DND-41 (cell line): ENCODE measurements at regions not wholly inside any gene's neighbourhood (a gene's known extent, or its start where the extent isn't known, plus 50 kb on each side); places are given as distances from the start of the nearest gene placed in this dataset.
A peak's percentile ranks its signal among the peaks of the same experiment; 100 is the strongest.

Experiments used
- ATAC-seq: fragments of 200-7000 bp; cut with Tn5 transposase; 3 replicates; pipeline ENCODE4 v1.9.1; 2021; ENCODE audit warnings: low read depth; ENCODE audit not compliant: insufficient read depth
- DNase-seq: peaks from one replicate; pipeline ENCODE4 v3.0.0-alpha.2; 2020
- H2AFZ ChIP-seq: 2 replicates; pipeline ENCODE4 v1.6.0; 2012; ENCODE audit warnings: low read depth, low read length
- H3K27ac ChIP-seq: 2 replicates; pipeline ENCODE4 v1.5.1; 2012; ENCODE audit warnings: low read length, inconsistent platforms
- H3K27me3 ChIP-seq: fragments of 200-600 bp; sonication (generic); 2 replicates; pipeline ENCODE4 v1.6.0; 2012; ENCODE audit warnings: low read length, mild to moderate bottlenecking, inconsistent platforms; ENCODE audit not compliant: insufficient read depth, poor library complexity
- H3K36me3 ChIP-seq: 2 replicates; pipeline ENCODE4 v1.5.1; 2012; ENCODE audit warnings: low read length, inconsistent platforms; ENCODE audit not compliant: insufficient read depth
- H3K4me1 ChIP-seq: 2 replicates; pipeline ENCODE4 v1.5.1; 2012; ENCODE audit warnings: mild to moderate bottlenecking, low read length; ENCODE audit not compliant: insufficient read depth
- H3K4me2 ChIP-seq: 2 replicates; pipeline ENCODE4 v1.6.0; 2012; ENCODE audit warnings: mild to moderate bottlenecking, moderate library complexity, low read length, inconsistent platforms; ENCODE audit not compliant: insufficient read depth
- H3K4me3 ChIP-seq, 2 experiments: fragments of 200-600 bp in 1 of 2; shearing (Covaris generic) in 1 of 2; 2 replicates each; pipeline ENCODE4 v1.5.1; 2012 to 2016; ENCODE audit warnings: inconsistent platforms in 2 of 2, low read length in 2 of 2, mild to moderate bottlenecking in 2 of 2, low read depth in 1 of 2, moderate library complexity in 1 of 2
- H3K79me2 ChIP-seq: 2 replicates; pipeline ENCODE4 v1.6.0; 2012; ENCODE audit warnings: low read length, inconsistent platforms; ENCODE audit not compliant: insufficient read depth
- H3K9ac ChIP-seq: 2 replicates; pipeline ENCODE4 v1.6.0; 2012; ENCODE audit warnings: low read depth, mild to moderate bottlenecking, inconsistent platforms, low read length, moderate library complexity
- H3K9me3 ChIP-seq: 2 replicates; pipeline ENCODE4 v1.5.1; 2012; ENCODE audit warnings: low read length, moderate library complexity, mild to moderate bottlenecking, inconsistent platforms; ENCODE audit not compliant: insufficient read depth, severe bottlenecking
- H4K20me1 ChIP-seq: 2 replicates; pipeline ENCODE4 v1.6.0; 2012; ENCODE audit warnings: low read length; ENCODE audit not compliant: insufficient read depth
- CTCF ChIP-seq: IDR thresholded peaks from 2 replicates; pipeline ENCODE4 v1.5.1; 2012; ENCODE audit warnings: borderline replicate concordance, low read length, moderate library complexity, mild to moderate bottlenecking; ENCODE audit not compliant: poor library complexity, severe bottlenecking; ENCODE audit errors: extremely low read depth
- EZH2 ChIP-seq: IDR thresholded peaks from 3 replicates; pipeline ENCODE4 v1.6.1; 2012; ENCODE audit warnings: borderline replicate concordance, low read depth, mild to moderate bottlenecking, moderate library complexity, low read length, inconsistent platforms; ENCODE audit not compliant: severe bottlenecking

- TF ChIP-seq EZH2 = no peak
- no peak for TF ChIP-seq CTCF
- Histone ChIP-seq H3K9me3 (no peaks in the 10 kb centered on the region), H3K4me3 (peak overlapping the region in 1 of 2 experiments; percentile 35; a peak in 2 of 4 replicates), H3K9ac (peak overlapping the region; percentile 21; the same call in 1 of the 2 replicates), H3K4me1 (peaks cover 12% of the 10 kb centered on the region), H3K27me3 (no peaks in the 10 kb centered on the region), H2AFZ (peak overlapping the region; percentile 74), H4K20me1 (no peaks in the 10 kb centered on the region), H3K4me2 (peak overlapping the region; percentile 57), H3K79me2 (no peaks in the 10 kb centered on the region), H3K36me3 (no peaks in the 10 kb centered on the region), H3K27ac (peak overlapping the region; percentile 62)
- peak; percentile 29 for DNase-seq
- peak; percentile 91 for ATAC-seq
Observed at GRCh38 chr9:89961616-89962341, 357.0 kb downstream of the GADD45G start.

GRCh38 chr9:89963280-89963679 is 358.5 kb downstream of the GADD45G start:
- H3K9ac ChIP-seq = no peak overlapping the region
- H3K27ac ChIP-seq = no peak overlapping the region
- no peak overlapping the region for H2AFZ ChIP-seq
- ATAC-seq (no peak), DNase-seq (no peak)
- no peaks in the 10 kb centered on the region for H3K79me2 ChIP-seq
- H3K27me3 ChIP-seq = no peaks in the 10 kb centered on the region
- no peaks in the 10 kb centered on the region for H4K20me1 ChIP-seq
- H3K4me3 ChIP-seq = no peak overlapping the region
- TF ChIP-seq CTCF (no peak), EZH2 (no peak)
- H3K9me3 ChIP-seq = no peaks in the 10 kb centered on the region
- H3K36me3 ChIP-seq = no peaks in the 10 kb centered on the region
- H3K4me1 ChIP-seq = peaks cover 12% of the 10 kb centered on the region
- no peak overlapping the region for H3K4me2 ChIP-seq

GRCh38 chr9:89967527-89967926 is 362.7 kb downstream of the GADD45G start:
- Histone ChIP-seq H3K9me3 (no peaks in the 10 kb centered on the region), H2AFZ (no peak overlapping the region), H3K27me3 (no peaks in the 10 kb centered on the region), H3K9ac (no peak overlapping the region), H3K27ac (no peak overlapping the region), H3K4me1 (no peaks in the 10 kb centered on the region), H3K79me2 (no peaks in the 10 kb centered on the region), H4K20me1 (no peaks in the 10 kb centered on the region), H3K4me2 (no peak overlapping the region), H3K36me3 (no peaks in the 10 kb centered on the region), H3K4me3 (no peak overlapping the region)
- TF ChIP-seq EZH2 (no peak), CTCF (no peak)
- DNase-seq (no peak), ATAC-seq (peak; percentile 59; the same call in 1 of the 3 replicates)
